ENCODE measurements at regions not wholly inside any gene's neighbourhood (a gene's known extent, or its start where the extent isn't known, plus 50 kb on each side); places are given as distances from the start of the nearest gene placed in this dataset.

GRCh38 chr6:82066196-82066595, 181.3 kb downstream of the IBTK start:
- H2BK120ac ChIP-seq (ENCODE audit: insufficient read depth, low read length, poor library complexity), result no peak overlapping the region

GRCh38 chr6:82063574-82063973, 184.0 kb downstream of the IBTK start:
- Histone ChIP-seq H3K14ac (ENCODE audit: low read length) (no peak overlapping the region), H3K79me2 (ENCODE audit: control insufficient read depth, insufficient read depth, low read length, poor library complexity) (no peaks in the 10 kb centered on the region), H2BK5ac (ENCODE audit: low read depth, low read length, poor library complexity) (no peak overlapping the region), H4K91ac (ENCODE audit: low read depth, low read length) (no peak overlapping the region), H3K18ac (ENCODE audit: low read length) (no peak overlapping the region), H2AK5ac (ENCODE audit: low read length) (no peak overlapping the region), H2BK120ac (ENCODE audit: insufficient read depth, low read length, poor library complexity) (no peak overlapping the region), H3K36me3 (ENCODE audit: control insufficient read depth in 1 of 2, insufficient read depth in 2 of 2, low read length in 2 of 2) (no peaks in the 10 kb centered on the region), H3K4ac (ENCODE audit: low read depth, low read length) (no peak overlapping the region), H3K27me3 (ENCODE audit: insufficient read depth, low read length) (no peaks in the 10 kb centered on the region), H3K9ac (ENCODE audit: low read length) (no peak overlapping the region), H3K23ac (ENCODE audit: low read length) (no peak overlapping the region), H2BK12ac (ENCODE audit: low read length) (no peak overlapping the region), H3K79me1 (ENCODE audit: low read length) (no peaks in the 10 kb centered on the region), H2AFZ (ENCODE audit: insufficient read depth, low read length, poor library complexity) (no peak overlapping the region), H3K4me2 (ENCODE audit: low read length) (no peak overlapping the region), H3K27ac (ENCODE audit: low read depth, low read length) (no peak overlapping the region), H3K4me3 (ENCODE audit: low read depth, low read length) (no peak overlapping the region), H3K4me1 (ENCODE audit: control insufficient read depth in 1 of 2, insufficient read depth in 2 of 2, low read length in 2 of 2) (no peaks in the 10 kb centered on the region), H4K12ac (ENCODE audit: low read depth, low read length) (no peak overlapping the region), H3K9me3 (ENCODE audit: insufficient read depth, low read depth, low read length) (no peaks in the 10 kb centered on the region), H4K8ac (ENCODE audit: low read depth, low read length) (no peak overlapping the region)
- no peak for DNase-seq
- WGBS (ENCODE audit: extremely low coverage, insufficient coverage, insufficient read length), result no CpG with 5 or more reads among the region's 3 CpGs

More at GRCh38 chr6:82066196-82066595, 181.3 kb downstream of the IBTK start:
- Histone ChIP-seq H3K4me3 (ENCODE audit: low read depth, low read length) (no peak overlapping the region), H4K91ac (ENCODE audit: low read depth, low read length) (no peak overlapping the region), H2AK5ac (ENCODE audit: low read length) (no peak overlapping the region), H3K4ac (ENCODE audit: low read depth, low read length) (no peak overlapping the region), H3K9me3 (ENCODE audit: insufficient read depth, low read depth, low read length) (no peaks in the 10 kb centered on the region), H3K27ac (ENCODE audit: low read depth, low read length) (no peak overlapping the region), H3K18ac (ENCODE audit: low read length) (no peak overlapping the region), H3K9ac (ENCODE audit: low read length) (no peak overlapping the region), H2BK5ac (ENCODE audit: low read depth, low read length, poor library complexity) (no peak overlapping the region), H3K27me3 (ENCODE audit: insufficient read depth, low read length) (no peaks in the 10 kb centered on the region), H3K14ac (ENCODE audit: low read length) (no peak overlapping the region), H2BK12ac (ENCODE audit: low read length) (no peak overlapping the region), H3K79me1 (ENCODE audit: low read length) (no peaks in the 10 kb centered on the region), H3K23ac (ENCODE audit: low read length) (no peak overlapping the region), H3K79me2 (ENCODE audit: control insufficient read depth, insufficient read depth, low read length, poor library complexity) (no peaks in the 10 kb centered on the region), H4K8ac (ENCODE audit: low read depth, low read length) (no peak overlapping the region), H2AFZ (ENCODE audit: insufficient read depth, low read length, poor library complexity) (no peak overlapping the region), H4K12ac (ENCODE audit: low read depth, low read length) (no peak overlapping the region), H3K4me1 (ENCODE audit: control insufficient read depth in 1 of 2, insufficient read depth in 2 of 2, low read length in 2 of 2) (no peaks in the 10 kb centered on the region), H3K36me3 (ENCODE audit: control insufficient read depth in 1 of 2, insufficient read depth in 2 of 2, low read length in 2 of 2) (no peaks in the 10 kb centered on the region), H3K4me2 (ENCODE audit: low read length) (no peak overlapping the region)
- no peak for DNase-seq

- H3K79me1 ChIP-seq (ENCODE audit: low read length), result no peaks in the 10 kb centered on the region
- no peaks in the 10 kb centered on the region for H3K27me3 ChIP-seq (ENCODE audit: insufficient read depth, low read length)
- no peaks in the 10 kb centered on the region for H3K79me2 ChIP-seq (ENCODE audit: control insufficient read depth, insufficient read depth, low read length, poor library complexity)
- H3K4me2 ChIP-seq (ENCODE audit: low read length), result no peak overlapping the region
- H3K27ac ChIP-seq (ENCODE audit: low read depth, low read length), result no peak overlapping the region
- H3K23ac ChIP-seq (ENCODE audit: low read length), result no peak overlapping the region
- no peak overlapping the region for H3K14ac ChIP-seq (ENCODE audit: low read length)
- no peak overlapping the region for H3K9ac ChIP-seq (ENCODE audit: low read length)
- no peak overlapping the region for H2BK12ac ChIP-seq (ENCODE audit: low read length)
- H3K4me1 ChIP-seq (ENCODE audit: control insufficient read depth in 1 of 2, insufficient read depth in 2 of 2, low read length in 2 of 2), result no peaks in the 10 kb centered on the region
- no peak overlapping the region for H4K12ac ChIP-seq (ENCODE audit: low read depth, low read length)
- H2AFZ ChIP-seq (ENCODE audit: insufficient read depth, low read length, poor library complexity), result no peak overlapping the region
- no peak overlapping the region for H3K4me3 ChIP-seq (ENCODE audit: low read depth, low read length)
- no peak overlapping the region for H4K8ac ChIP-seq (ENCODE audit: low read depth, low read length)
- DNase-seq, result no peak
- no peak overlapping the region for H2BK120ac ChIP-seq (ENCODE audit: insufficient read depth, low read length, poor library complexity)
- no peak overlapping the region for H2BK5ac ChIP-seq (ENCODE audit: low read depth, low read length, poor library complexity)
- no peaks in the 10 kb centered on the region for H3K9me3 ChIP-seq (ENCODE audit: insufficient read depth, low read depth, low read length)
- no peaks in the 10 kb centered on the region for H3K36me3 ChIP-seq (ENCODE audit: control insufficient read depth in 1 of 2, insufficient read depth in 2 of 2, low read length in 2 of 2)
- H4K91ac ChIP-seq (ENCODE audit: low read depth, low read length), result no peak overlapping the region
- 100% methylated on average over 1 of the region's 7 CpGs for WGBS (ENCODE audit: extremely low coverage, insufficient coverage, insufficient read length)
- no peak overlapping the region for H2AK5ac ChIP-seq (ENCODE audit: low read length)
- no peak overlapping the region for H3K4ac ChIP-seq (ENCODE audit: low read depth, low read length)
- no peak overlapping the region for H3K18ac ChIP-seq (ENCODE audit: low read length)
These were observed 185.3 kb downstream of the IBTK start for GRCh38 chr6:82062219-82062618.

GRCh38 chr6:82057846-82058554, 189.5 kb downstream of the IBTK start:
- H3K9me3 ChIP-seq (ENCODE audit: insufficient read depth, low read depth, low read length), result no peaks in the 10 kb centered on the region
- no peak overlapping the region for H3K4me2 ChIP-seq (ENCODE audit: low read length)
- H2BK5ac ChIP-seq (ENCODE audit: low read depth, low read length, poor library complexity), result no peak overlapping the region
- no peak overlapping the region for H4K91ac ChIP-seq (ENCODE audit: low read depth, low read length)
- no peak overlapping the region for H2BK120ac ChIP-seq (ENCODE audit: insufficient read depth, low read length, poor library complexity)
- H3K27ac ChIP-seq (ENCODE audit: low read depth, low read length), result no peak overlapping the region
- H3K79me2 ChIP-seq (ENCODE audit: control insufficient read depth, insufficient read depth, low read length, poor library complexity), result no peaks in the 10 kb centered on the region
- H3K23ac ChIP-seq (ENCODE audit: low read length), result no peak overlapping the region
- no peaks in the 10 kb centered on the region for H3K27me3 ChIP-seq (ENCODE audit: insufficient read depth, low read length)
- no peak overlapping the region for H3K4ac ChIP-seq (ENCODE audit: low read depth, low read length)
- H3K14ac ChIP-seq (ENCODE audit: low read length), result no peak overlapping the region
- no peak overlapping the region for H2AFZ ChIP-seq (ENCODE audit: insufficient read depth, low read length, poor library complexity)
- WGBS (ENCODE audit: extremely low coverage, insufficient coverage, insufficient read length), result no CpG with 5 or more reads among the region's 5 CpGs
- no peak overlapping the region for H2AK5ac ChIP-seq (ENCODE audit: low read length)
- DNase-seq, result no peak
- H2BK12ac ChIP-seq (ENCODE audit: low read length), result no peak overlapping the region
- no peak overlapping the region for H4K8ac ChIP-seq (ENCODE audit: low read depth, low read length)
- no peak overlapping the region for H3K4me3 ChIP-seq (ENCODE audit: low read depth, low read length)
- H3K4me1 ChIP-seq (ENCODE audit: control insufficient read depth in 1 of 2, insufficient read depth in 2 of 2, low read length in 2 of 2), result no peaks in the 10 kb centered on the region
- H3K36me3 ChIP-seq (ENCODE audit: control insufficient read depth in 1 of 2, insufficient read depth in 2 of 2, low read length in 2 of 2), result no peaks in the 10 kb centered on the region
- no peak overlapping the region for H3K9ac ChIP-seq (ENCODE audit: low read length)
- H3K79me1 ChIP-seq (ENCODE audit: low read length), result no peaks in the 10 kb centered on the region
- H3K18ac ChIP-seq (ENCODE audit: low read length), result no peak overlapping the region
- H4K12ac ChIP-seq (ENCODE audit: low read depth, low read length), result no peak overlapping the region

Data from trophoblast cell (in vitro differentiated cells and primary cell).